ENCODE measurements at regions not wholly inside any gene's neighbourhood (a gene's known extent, or its start where the extent isn't known, plus 50 kb on each side); places are given as distances from the start of the nearest gene placed in this dataset.

- in situ Hi-C loops (cut with MboI; ENCODE audit: low sequenced_read_pairs, unreplicated experiment): no loop called here
Observed at GRCh38 chr13:33742321-33742720, 75.6 kb upstream of the RFC3 start.

GRCh38 chr13:33743438-33744368, 74.2 kb upstream of the RFC3 start:
- no peak for TF ChIP-seq CTCF (IDR thresholded peaks at IDR 0.05; ENCODE audit: borderline replicate concordance, control extremely low read depth, extremely low read depth, insufficient read depth, missing control alignments)
- peak; percentile 36 for DNase-seq (ENCODE audit: low spot score)
- in situ Hi-C loops (cut with MboI; ENCODE audit: low sequenced_read_pairs, unreplicated experiment): no loop called here

More at GRCh38 chr13:33742321-33742720, 75.6 kb upstream of the RFC3 start:
- TF ChIP-seq CTCF (IDR thresholded peaks at IDR 0.05; ENCODE audit: borderline replicate concordance, control extremely low read depth, extremely low read depth, insufficient read depth, missing control alignments): no peak
- no peak for DNase-seq (ENCODE audit: low spot score)

GRCh38 chr13:33744589-33745369, 73.2 kb upstream of the RFC3 start:
- TF ChIP-seq CTCF (IDR thresholded peaks at IDR 0.05; ENCODE audit: borderline replicate concordance, control extremely low read depth, extremely low read depth, insufficient read depth, missing control alignments): no peak
- in situ Hi-C loops (cut with MboI; ENCODE audit: low sequenced_read_pairs, unreplicated experiment): no loop called here
- no peak for DNase-seq (ENCODE audit: low spot score)

- no peak for DNase-seq (ENCODE audit: low spot score)
- in situ Hi-C loops (cut with MboI; ENCODE audit: low sequenced_read_pairs, unreplicated experiment): no loop called here
- TF ChIP-seq CTCF (IDR thresholded peaks at IDR 0.05; ENCODE audit: borderline replicate concordance, control extremely low read depth, extremely low read depth, insufficient read depth, missing control alignments): no peak
Observed at GRCh38 chr13:33745370-33746324, 72.3 kb upstream of the RFC3 start.

GRCh38 chr13:33746867-33747266, 71.1 kb upstream of the RFC3 start:
- TF ChIP-seq CTCF (IDR thresholded peaks at IDR 0.05; ENCODE audit: borderline replicate concordance, control extremely low read depth, extremely low read depth, insufficient read depth, missing control alignments): no peak
- in situ Hi-C loops (cut with MboI; ENCODE audit: low sequenced_read_pairs, unreplicated experiment): no loop called here
- no peak for DNase-seq (ENCODE audit: low spot score)

- in situ Hi-C loops (cut with MboI; ENCODE audit: low sequenced_read_pairs, unreplicated experiment): no loop called here
- TF ChIP-seq CTCF (IDR thresholded peaks at IDR 0.05; ENCODE audit: borderline replicate concordance, control extremely low read depth, extremely low read depth, insufficient read depth, missing control alignments): no peak
- no peak for DNase-seq (ENCODE audit: low spot score)
Observed at GRCh38 chr13:33751151-33751550, 66.8 kb upstream of the RFC3 start.

Data from GM13976 (cell line).